ENCODE measurements at regions not wholly inside any gene's neighbourhood (a gene's known extent, or its start where the extent isn't known, plus 50 kb on each side); places are given as distances from the start of the nearest gene placed in this dataset.
"Not testable (repeated sequence)": the region's sequence is repeated elsewhere in the genome, so short reads cannot be mapped to it uniquely, and the experiment has no call there.

GRCh38 chr2:61620244-61621159 lies 82.3 kb upstream of the XPO1 start:
- DNase-seq, result no peak

GRCh38 chr2:61619561-61619960 lies 81.4 kb upstream of the XPO1 start:
- DNase-seq, result no peak

- no peak for DNase-seq
These were observed 79.5 kb upstream of the XPO1 start for GRCh38 chr2:61617610-61618009.

GRCh38 chr2:61605245-61605644 lies 67.1 kb upstream of the XPO1 start:
- DNase-seq, result no peak

- DNase-seq, result no peak
These were observed 66.3 kb upstream of the XPO1 start for GRCh38 chr2:61604433-61604832.

GRCh38 chr2:61598515-61599156 lies 60.5 kb upstream of the XPO1 start:
- not testable (repeated sequence) for DNase-seq

GRCh38 chr2:61597300-61598289 lies 59.4 kb upstream of the XPO1 start:
- no peak for DNase-seq

- not testable (repeated sequence) for DNase-seq
These were observed 56.0 kb upstream of the XPO1 start for GRCh38 chr2:61594201-61594600.

GRCh38 chr2:61593648-61594047 lies 55.5 kb upstream of the XPO1 start:
- DNase-seq, result not testable (repeated sequence)

GRCh38 chr2:61590214-61590613 lies 52.1 kb upstream of the XPO1 start:
- DNase-seq, result no peak

GRCh38 chr2:61588566-61588965 lies 50.4 kb upstream of the XPO1 start:
- DNase-seq, result no peak
